Nephron progenitor cell (in vitro differentiated cells): ENCODE measurements at regions not wholly inside any gene's neighbourhood (a gene's known extent, or its start where the extent isn't known, plus 50 kb on each side); places are given as distances from the start of the nearest gene placed in this dataset.

Experiments
- DNase-seq: peaks from one replicate; pipeline ENCODE4 v3.0.0; 2021
- H3K27ac Mint-ChIP-seq: 2 replicates; pipeline ENCODE4 v1.8.0; 2021; ENCODE audit warnings: mild to moderate bottlenecking, moderate library complexity, mixed read lengths
- H3K27me3 Mint-ChIP-seq: 2 replicates; pipeline ENCODE4 v1.8.0; 2021; ENCODE audit warnings: mild to moderate bottlenecking, low read depth, mixed read lengths; ENCODE audit not compliant: poor library complexity
- H3K36me3 Mint-ChIP-seq: 2 replicates; pipeline ENCODE4 v1.8.0; 2021; ENCODE audit warnings: low read depth, mixed read lengths
- H3K4me1 Mint-ChIP-seq: 2 replicates; pipeline ENCODE4 v1.8.0; 2021; ENCODE audit warnings: mixed read lengths
- H3K4me3 Mint-ChIP-seq: 2 replicates; pipeline ENCODE4 v1.8.0; 2021; ENCODE audit warnings: mild to moderate bottlenecking, moderate library complexity, mixed read lengths
- H3K9me3 Mint-ChIP-seq: 2 replicates; pipeline ENCODE4 v1.8.0; 2021; ENCODE audit warnings: mild to moderate bottlenecking, moderate library complexity, mixed read lengths
- TF ChIP-seq, protein P1 (sequence below): fragments of 200-600 bp; sonication (generic); IDR thresholded peaks from 2 replicates; pipeline ENCODE4 v1.5.0; 2021; ENCODE audit warnings: antibody characterized with exemption

DNA sequence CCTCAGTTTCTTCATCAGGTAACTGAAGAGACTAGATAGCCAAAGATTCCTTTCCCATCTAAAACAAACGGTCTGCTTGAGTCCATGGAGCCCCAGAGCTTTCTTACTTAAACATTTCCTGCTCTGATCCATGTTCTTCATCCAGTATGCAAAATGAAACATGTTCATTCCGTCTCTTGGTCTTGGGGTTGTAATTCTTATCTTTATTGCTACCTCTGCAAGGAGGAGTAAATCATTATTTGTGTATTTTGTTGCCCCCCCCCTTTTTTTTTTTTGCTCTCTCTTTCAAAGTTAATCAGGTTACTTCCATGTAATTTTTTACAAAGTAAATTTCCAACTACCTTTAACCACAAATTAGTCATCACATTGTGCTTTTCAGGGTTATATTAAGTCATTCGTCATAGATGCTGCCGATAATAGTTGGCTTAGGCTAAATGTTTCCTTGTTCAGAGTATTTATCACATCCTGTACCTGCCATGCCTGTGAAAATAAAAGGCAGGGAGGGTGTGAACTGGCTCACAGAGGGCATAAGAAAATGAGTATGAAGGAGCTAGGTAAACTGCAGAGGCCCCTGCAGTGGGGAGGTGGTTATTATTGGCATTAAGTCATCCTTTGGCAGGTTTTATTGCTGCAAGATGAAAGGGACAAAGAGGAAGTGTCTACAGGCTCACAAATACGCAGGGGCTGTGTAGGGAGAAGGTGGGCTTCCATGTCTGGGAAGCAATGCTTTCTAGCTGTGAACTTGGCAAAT, 76.7 kb upstream of the HS3ST1 start:
- no peaks in the 10 kb centered on the region for H3K36me3 Mint-ChIP-seq
- DNase-seq: no peak
- no peak overlapping the region for H3K4me3 Mint-ChIP-seq
- H3K27me3 Mint-ChIP-seq: peaks cover 2% of the 10 kb centered on the region
- no peaks in the 10 kb centered on the region for H3K9me3 Mint-ChIP-seq
- no peak overlapping the region for H3K27ac Mint-ChIP-seq
- peaks cover 19% of the 10 kb centered on the region for H3K4me1 Mint-ChIP-seq
- TF ChIP-seq, protein P1, sequence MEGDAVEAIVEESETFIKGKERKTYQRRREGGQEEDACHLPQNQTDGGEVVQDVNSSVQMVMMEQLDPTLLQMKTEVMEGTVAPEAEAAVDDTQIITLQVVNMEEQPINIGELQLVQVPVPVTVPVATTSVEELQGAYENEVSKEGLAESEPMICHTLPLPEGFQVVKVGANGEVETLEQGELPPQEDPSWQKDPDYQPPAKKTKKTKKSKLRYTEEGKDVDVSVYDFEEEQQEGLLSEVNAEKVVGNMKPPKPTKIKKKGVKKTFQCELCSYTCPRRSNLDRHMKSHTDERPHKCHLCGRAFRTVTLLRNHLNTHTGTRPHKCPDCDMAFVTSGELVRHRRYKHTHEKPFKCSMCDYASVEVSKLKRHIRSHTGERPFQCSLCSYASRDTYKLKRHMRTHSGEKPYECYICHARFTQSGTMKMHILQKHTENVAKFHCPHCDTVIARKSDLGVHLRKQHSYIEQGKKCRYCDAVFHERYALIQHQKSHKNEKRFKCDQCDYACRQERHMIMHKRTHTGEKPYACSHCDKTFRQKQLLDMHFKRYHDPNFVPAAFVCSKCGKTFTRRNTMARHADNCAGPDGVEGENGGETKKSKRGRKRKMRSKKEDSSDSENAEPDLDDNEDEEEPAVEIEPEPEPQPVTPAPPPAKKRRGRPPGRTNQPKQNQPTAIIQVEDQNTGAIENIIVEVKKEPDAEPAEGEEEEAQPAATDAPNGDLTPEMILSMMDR: no peak

DNA sequence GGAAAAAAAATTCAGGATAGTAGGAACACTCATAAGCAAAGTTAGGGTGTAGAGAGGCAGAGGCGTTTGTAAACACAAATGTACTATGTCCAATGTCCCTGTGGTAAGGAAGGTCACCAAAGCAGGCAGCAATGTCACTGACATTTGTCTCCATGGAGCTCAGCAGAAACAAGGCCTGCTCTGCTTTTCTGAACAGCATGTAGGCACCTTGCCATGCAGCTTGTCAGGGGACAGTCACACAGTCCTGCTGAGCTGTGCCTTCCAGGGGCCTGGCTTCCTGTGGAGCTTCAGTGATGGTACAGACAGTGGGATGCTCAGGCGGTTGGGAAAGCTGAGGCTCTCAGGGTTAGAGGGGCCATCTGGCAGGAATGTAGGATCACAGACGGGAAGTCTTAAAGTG, 74.5 kb upstream of the HS3ST1 start:
- peaks cover 9% of the 10 kb centered on the region for H3K9me3 Mint-ChIP-seq
- no peak overlapping the region for H3K27ac Mint-ChIP-seq
- TF ChIP-seq, protein P1: no peak
- no peak overlapping the region for H3K4me3 Mint-ChIP-seq
- DNase-seq: no peak
- peaks cover 2% of the 10 kb centered on the region for H3K27me3 Mint-ChIP-seq
- peaks cover 19% of the 10 kb centered on the region for H3K4me1 Mint-ChIP-seq
- H3K36me3 Mint-ChIP-seq: no peaks in the 10 kb centered on the region

DNA sequence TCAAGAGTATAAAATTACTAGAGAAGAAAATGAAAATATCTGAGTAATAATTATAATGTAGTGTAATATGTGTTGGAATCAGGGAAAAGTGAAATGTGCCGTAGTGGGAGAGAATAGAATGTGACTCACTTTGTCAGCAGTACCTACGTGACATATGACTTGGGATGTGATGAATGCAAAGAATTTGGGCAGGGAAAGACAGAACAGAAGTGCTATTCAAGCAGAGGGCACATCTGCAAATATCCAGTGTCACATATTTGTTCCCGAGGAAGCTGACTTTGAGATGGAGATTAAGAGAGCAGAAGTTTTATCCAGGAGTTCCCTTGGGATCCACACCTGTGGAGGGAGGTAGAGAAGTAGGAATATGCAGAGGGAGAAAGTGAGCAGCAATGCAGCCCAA, 69.3 kb upstream of the HS3ST1 start:
- TF ChIP-seq, protein P1: no peak
- no peak overlapping the region for H3K27ac Mint-ChIP-seq
- H3K4me3 Mint-ChIP-seq: no peak overlapping the region
- no peaks in the 10 kb centered on the region for H3K27me3 Mint-ChIP-seq
- DNase-seq: no peak
- H3K36me3 Mint-ChIP-seq: no peaks in the 10 kb centered on the region
- peaks cover 18% of the 10 kb centered on the region for H3K9me3 Mint-ChIP-seq
- peaks cover 3% of the 10 kb centered on the region for H3K4me1 Mint-ChIP-seq

DNA sequence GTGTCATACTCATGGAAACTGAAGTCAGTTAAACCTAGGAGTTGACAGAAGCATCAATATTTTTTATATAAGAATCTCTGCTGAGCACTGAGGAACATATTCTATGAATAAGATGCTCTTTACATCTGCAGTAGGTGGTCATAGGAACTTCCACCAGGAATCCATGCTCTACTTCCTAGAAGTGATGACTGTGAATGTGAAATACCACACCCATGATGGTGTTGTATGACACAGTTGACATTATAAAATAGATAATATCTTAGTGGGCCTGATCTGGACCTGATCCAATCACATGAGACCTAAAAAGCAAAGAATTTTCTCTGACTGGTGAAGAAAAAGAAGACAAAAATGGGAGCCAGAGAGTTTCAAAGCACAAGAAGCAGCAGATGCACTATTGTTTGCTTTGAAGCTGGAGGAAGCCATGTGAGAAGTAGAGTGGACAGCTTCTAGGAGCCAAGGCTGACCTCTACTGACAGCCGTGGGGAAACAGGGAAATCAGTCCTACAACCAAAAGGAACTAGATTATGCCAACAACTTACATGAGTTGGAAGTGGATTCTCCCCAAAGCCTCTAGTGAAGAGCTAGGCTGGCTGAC, 68.6 kb upstream of the HS3ST1 start:
- TF ChIP-seq, protein P1: no peak
- peaks cover 24% of the 10 kb centered on the region for H3K9me3 Mint-ChIP-seq
- no peak overlapping the region for H3K4me3 Mint-ChIP-seq
- no peaks in the 10 kb centered on the region for H3K27me3 Mint-ChIP-seq
- DNase-seq: no peak
- no peaks in the 10 kb centered on the region for H3K36me3 Mint-ChIP-seq
- no peaks in the 10 kb centered on the region for H3K4me1 Mint-ChIP-seq
- no peak overlapping the region for H3K27ac Mint-ChIP-seq

DNA sequence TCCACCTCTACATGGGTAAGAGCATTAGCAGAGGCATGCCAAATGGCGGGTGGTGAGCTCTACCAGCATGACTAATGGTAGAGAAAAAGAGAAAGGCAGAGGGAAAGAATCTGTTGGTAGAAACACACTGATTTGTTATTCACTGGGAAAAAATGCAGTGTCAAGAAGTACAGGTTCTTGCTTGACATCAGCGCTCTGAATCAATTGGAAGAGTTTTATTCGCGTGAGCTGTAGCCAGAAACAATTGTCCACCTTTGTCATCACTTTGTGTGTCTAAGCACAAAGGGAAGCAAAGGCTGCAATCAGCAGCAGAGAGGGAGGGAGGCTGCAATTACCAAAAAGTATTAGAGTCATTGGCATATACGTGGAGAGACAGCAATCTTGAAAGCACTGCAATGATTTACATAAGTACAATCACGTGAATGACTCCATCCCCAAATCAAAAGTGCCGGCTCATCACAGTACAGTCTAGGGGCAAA, 67.7 kb upstream of the HS3ST1 start:
- Mint-ChIP-seq H3K4me3 (no peak overlapping the region), H3K36me3 (no peaks in the 10 kb centered on the region), H3K27me3 (no peaks in the 10 kb centered on the region), H3K9me3 (peaks cover 27% of the 10 kb centered on the region), H3K27ac (no peak overlapping the region), H3K4me1 (no peaks in the 10 kb centered on the region)
- DNase-seq: no peak
- TF ChIP-seq, protein P1: no peak

DNA sequence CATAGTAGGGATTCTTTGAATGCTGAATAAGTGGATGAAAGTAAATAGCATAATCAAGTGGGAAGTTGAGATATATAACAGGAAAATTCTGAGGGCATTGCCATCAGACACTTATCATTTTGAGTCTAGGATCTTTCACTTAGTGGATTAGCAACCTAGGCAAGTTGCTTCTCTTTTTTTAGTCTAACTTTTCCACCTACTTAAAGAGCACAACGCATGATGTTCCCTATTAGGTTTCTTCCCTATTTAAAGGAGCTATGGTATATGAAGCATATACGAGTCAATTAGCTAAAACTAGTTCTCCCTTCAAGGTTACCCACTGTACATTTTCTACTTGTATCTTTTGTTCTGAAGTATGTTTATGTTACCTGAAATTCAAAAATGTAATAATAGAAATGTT, 67.1 kb upstream of the HS3ST1 start:
- H3K27ac Mint-ChIP-seq: no peak overlapping the region
- H3K36me3 Mint-ChIP-seq: no peaks in the 10 kb centered on the region
- peaks cover 27% of the 10 kb centered on the region for H3K9me3 Mint-ChIP-seq
- no peaks in the 10 kb centered on the region for H3K27me3 Mint-ChIP-seq
- DNase-seq: no peak
- TF ChIP-seq, protein P1: no peak
- H3K4me3 Mint-ChIP-seq: no peak overlapping the region
- H3K4me1 Mint-ChIP-seq: no peaks in the 10 kb centered on the region
